ENCODE measurements at regions not wholly inside any gene's neighbourhood (a gene's known extent, or its start where the extent isn't known, plus 50 kb on each side); places are given as distances from the start of the nearest gene placed in this dataset.
"Not testable (repeated sequence)": the region's sequence is repeated elsewhere in the genome, so short reads cannot be mapped to it uniquely, and the experiment has no call there.

DNA sequence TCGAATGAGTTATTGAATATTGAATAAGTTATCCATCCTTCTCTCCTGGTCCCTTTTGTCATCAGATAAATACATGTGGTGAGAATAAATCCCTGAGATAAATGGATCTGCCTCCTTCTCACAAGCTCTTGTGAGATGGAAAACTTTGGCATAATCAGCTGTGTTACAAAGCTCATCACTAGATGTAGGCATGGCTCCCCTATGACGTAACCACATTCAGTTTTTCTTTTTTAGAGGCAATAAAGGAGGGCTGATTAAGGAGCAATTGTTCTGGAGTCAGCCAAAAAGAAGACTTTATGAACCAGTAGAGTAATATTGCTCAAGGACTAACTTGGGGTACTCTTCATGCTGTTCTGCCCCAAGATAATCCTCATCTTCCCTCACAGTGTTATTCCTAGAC is 90.5 kb upstream of the GATB start:
- no peaks in the 10 kb centered on the region for H3K36me3 Mint-ChIP-seq (ENCODE audit: insufficient read depth)
- no peaks in the 10 kb centered on the region for H3K4me1 Mint-ChIP-seq
- ATAC-seq (replicated peaks; ENCODE audit: extremely low read depth, poor library complexity, severe bottlenecking) = no peak
- no peaks in the 10 kb centered on the region for H3K9me3 Mint-ChIP-seq
- H3K27ac Mint-ChIP-seq (ENCODE audit: low read depth) = no peak overlapping the region
- DNase-seq (ENCODE audit: low spot score in 2 of 2) = no peak
- H3K4me3 Mint-ChIP-seq = no peak overlapping the region
- peaks cover 42% of the 10 kb centered on the region for H3K27me3 Mint-ChIP-seq

DNA sequence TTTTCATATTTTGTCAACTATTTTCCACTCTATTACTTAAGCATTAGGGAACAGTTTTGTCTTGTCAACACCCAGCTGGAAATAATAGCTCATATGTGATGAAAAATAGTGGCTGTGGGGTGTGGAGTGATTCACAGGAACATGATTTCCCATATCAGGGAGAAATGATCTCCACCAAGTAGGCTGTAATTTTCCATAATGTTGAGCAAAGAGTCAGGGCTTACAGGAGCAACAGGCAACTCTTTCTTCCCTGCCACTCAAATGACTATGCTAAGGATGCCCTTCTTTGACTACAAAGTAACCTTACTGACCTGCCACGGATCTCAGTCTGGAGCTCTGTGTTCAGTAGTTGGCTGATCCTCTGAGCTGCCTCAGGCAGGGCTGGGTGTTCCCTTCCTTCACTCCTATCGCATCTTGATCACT is 90.0 kb upstream of the GATB start:
- H3K27me3 Mint-ChIP-seq = peaks cover 42% of the 10 kb centered on the region
- no peak for ATAC-seq (replicated peaks; ENCODE audit: extremely low read depth, poor library complexity, severe bottlenecking)
- no peaks in the 10 kb centered on the region for H3K4me1 Mint-ChIP-seq
- no peak overlapping the region for H3K4me3 Mint-ChIP-seq
- no peak overlapping the region for H3K27ac Mint-ChIP-seq (ENCODE audit: low read depth)
- no peaks in the 10 kb centered on the region for H3K9me3 Mint-ChIP-seq
- H3K36me3 Mint-ChIP-seq (ENCODE audit: insufficient read depth) = no peaks in the 10 kb centered on the region
- no peak for DNase-seq (ENCODE audit: low spot score in 2 of 2)

DNA sequence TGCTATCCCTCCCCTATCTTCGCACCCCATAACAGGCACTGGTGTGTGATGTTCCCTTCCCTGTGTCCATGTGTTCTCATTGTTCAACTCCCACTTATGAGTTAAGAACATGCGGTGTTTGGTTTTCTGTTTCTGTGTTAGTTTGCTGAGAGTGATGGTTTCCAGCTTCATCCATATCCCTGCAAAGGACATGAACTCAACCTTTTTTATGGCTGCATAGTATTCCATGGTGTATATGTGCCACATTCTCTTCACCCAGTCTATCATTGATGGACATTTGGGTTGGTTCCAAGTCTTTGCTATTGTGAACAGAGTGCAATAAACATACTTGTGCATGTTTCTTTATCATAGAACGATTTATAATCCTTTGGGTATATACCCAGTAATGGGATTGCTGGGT is 84.7 kb upstream of the GATB start:
- not testable (repeated sequence) for H3K27ac Mint-ChIP-seq (ENCODE audit: low read depth); DNase-seq (ENCODE audit: low spot score in 2 of 2); H3K36me3 Mint-ChIP-seq (ENCODE audit: insufficient read depth); ATAC-seq (replicated peaks; ENCODE audit: extremely low read depth, poor library complexity, severe bottlenecking); H3K9me3 Mint-ChIP-seq; H3K4me1 Mint-ChIP-seq; H3K4me3 Mint-ChIP-seq
- peaks cover 37% of the 10 kb centered on the region for H3K27me3 Mint-ChIP-seq

GRCh38 chr4:151842430-151843079 is 81.7 kb upstream of the GATB start:
- DNase-seq (ENCODE audit: low spot score in 2 of 2) = no peak
- no peaks in the 10 kb centered on the region for H3K9me3 Mint-ChIP-seq
- H3K4me1 Mint-ChIP-seq = no peaks in the 10 kb centered on the region
- no peaks in the 10 kb centered on the region for H3K36me3 Mint-ChIP-seq (ENCODE audit: insufficient read depth)
- H3K27ac Mint-ChIP-seq (ENCODE audit: low read depth) = no peak overlapping the region
- no peak overlapping the region for H3K4me3 Mint-ChIP-seq
- no peak for ATAC-seq (replicated peaks; ENCODE audit: extremely low read depth, poor library complexity, severe bottlenecking)
- peaks cover 32% of the 10 kb centered on the region for H3K27me3 Mint-ChIP-seq

DNA sequence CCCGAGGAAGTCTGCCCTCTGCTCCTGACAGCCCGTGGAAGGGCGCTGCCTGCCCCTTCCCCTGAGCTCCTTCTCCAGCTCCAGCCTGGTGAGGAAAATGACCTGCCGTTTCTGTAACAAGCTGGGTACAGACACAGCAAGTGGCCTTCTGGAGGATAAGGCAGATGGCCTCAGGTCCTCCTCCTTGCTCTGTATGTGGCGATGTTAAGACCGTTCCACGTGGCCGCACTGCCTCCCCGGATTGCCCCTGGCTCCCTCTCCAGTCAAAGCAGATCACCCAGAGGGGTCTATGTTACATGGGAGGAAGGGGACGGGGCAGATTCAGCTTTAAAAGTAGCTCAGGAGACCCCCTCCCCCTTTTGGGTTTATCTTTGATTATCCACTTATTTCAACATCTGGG is 80.3 kb upstream of the GATB start:
- no peak for DNase-seq (ENCODE audit: low spot score in 2 of 2)
- H3K36me3 Mint-ChIP-seq (ENCODE audit: insufficient read depth) = no peaks in the 10 kb centered on the region
- no peaks in the 10 kb centered on the region for H3K9me3 Mint-ChIP-seq
- H3K27ac Mint-ChIP-seq (ENCODE audit: low read depth) = no peak overlapping the region
- peaks cover 25% of the 10 kb centered on the region for H3K27me3 Mint-ChIP-seq
- ATAC-seq (replicated peaks; ENCODE audit: extremely low read depth, poor library complexity, severe bottlenecking) = no peak
- H3K4me3 Mint-ChIP-seq = no peak overlapping the region
- no peaks in the 10 kb centered on the region for H3K4me1 Mint-ChIP-seq

GRCh38 chr4:151835467-151835866 is 74.7 kb upstream of the GATB start:
- H3K27ac Mint-ChIP-seq (ENCODE audit: low read depth) = no peak overlapping the region
- no peak overlapping the region for H3K4me3 Mint-ChIP-seq
- H3K36me3 Mint-ChIP-seq (ENCODE audit: insufficient read depth) = no peaks in the 10 kb centered on the region
- ATAC-seq (replicated peaks; ENCODE audit: extremely low read depth, poor library complexity, severe bottlenecking) (no peak), DNase-seq (ENCODE audit: low spot score in 2 of 2) (no peak)
- H3K9me3 Mint-ChIP-seq = no peaks in the 10 kb centered on the region
- H3K4me1 Mint-ChIP-seq = no peaks in the 10 kb centered on the region
- peaks cover 7% of the 10 kb centered on the region for H3K27me3 Mint-ChIP-seq

GRCh38 chr4:151833174-151833573 is 72.4 kb upstream of the GATB start:
- Mint-ChIP-seq H3K27me3 (no peaks in the 10 kb centered on the region), H3K4me3 (no peak overlapping the region), H3K36me3 (ENCODE audit: insufficient read depth) (no peaks in the 10 kb centered on the region), H3K9me3 (no peaks in the 10 kb centered on the region), H3K27ac (ENCODE audit: low read depth) (no peak overlapping the region), H3K4me1 (no peaks in the 10 kb centered on the region)
- no peak for DNase-seq (ENCODE audit: low spot score in 2 of 2)
- ATAC-seq (replicated peaks; ENCODE audit: extremely low read depth, poor library complexity, severe bottlenecking) = no peak

GRCh38 chr4:151831526-151831925 is 70.7 kb upstream of the GATB start:
- Mint-ChIP-seq H3K4me3 (no peak overlapping the region), H3K36me3 (ENCODE audit: insufficient read depth) (no peaks in the 10 kb centered on the region), H3K4me1 (no peaks in the 10 kb centered on the region), H3K27me3 (no peaks in the 10 kb centered on the region), H3K9me3 (no peaks in the 10 kb centered on the region), H3K27ac (ENCODE audit: low read depth) (no peak overlapping the region)
- DNase-seq (ENCODE audit: low spot score in 2 of 2) (no peak), ATAC-seq (replicated peaks; ENCODE audit: extremely low read depth, poor library complexity, severe bottlenecking) (no peak)

DNA sequence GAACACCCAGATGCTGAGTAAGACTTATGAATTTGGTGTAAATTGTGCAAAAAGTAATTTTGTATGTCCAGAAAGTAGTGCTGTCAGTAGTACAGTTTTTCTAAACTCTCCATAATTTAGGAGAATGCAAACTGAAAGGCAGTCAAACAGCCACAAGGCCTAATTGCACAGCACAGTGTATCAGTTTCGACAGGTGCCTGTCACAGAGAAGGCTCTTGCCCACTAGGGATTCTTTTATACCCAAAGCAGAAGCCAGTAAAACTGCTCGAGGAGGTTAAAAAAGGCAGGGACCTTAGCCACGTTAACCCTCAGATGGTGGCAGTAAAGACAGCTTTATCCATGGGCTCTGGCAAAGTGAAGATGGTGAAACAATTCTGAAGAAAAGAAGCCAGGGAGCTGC is 69.4 kb upstream of the GATB start:
- DNase-seq (ENCODE audit: low spot score in 2 of 2) = no peak
- H3K4me3 Mint-ChIP-seq = no peak overlapping the region
- H3K27ac Mint-ChIP-seq (ENCODE audit: low read depth) = no peak overlapping the region
- no peaks in the 10 kb centered on the region for H3K27me3 Mint-ChIP-seq
- no peaks in the 10 kb centered on the region for H3K36me3 Mint-ChIP-seq (ENCODE audit: insufficient read depth)
- no peaks in the 10 kb centered on the region for H3K9me3 Mint-ChIP-seq
- H3K4me1 Mint-ChIP-seq = no peaks in the 10 kb centered on the region
- no peak for ATAC-seq (replicated peaks; ENCODE audit: extremely low read depth, poor library complexity, severe bottlenecking)

DNA sequence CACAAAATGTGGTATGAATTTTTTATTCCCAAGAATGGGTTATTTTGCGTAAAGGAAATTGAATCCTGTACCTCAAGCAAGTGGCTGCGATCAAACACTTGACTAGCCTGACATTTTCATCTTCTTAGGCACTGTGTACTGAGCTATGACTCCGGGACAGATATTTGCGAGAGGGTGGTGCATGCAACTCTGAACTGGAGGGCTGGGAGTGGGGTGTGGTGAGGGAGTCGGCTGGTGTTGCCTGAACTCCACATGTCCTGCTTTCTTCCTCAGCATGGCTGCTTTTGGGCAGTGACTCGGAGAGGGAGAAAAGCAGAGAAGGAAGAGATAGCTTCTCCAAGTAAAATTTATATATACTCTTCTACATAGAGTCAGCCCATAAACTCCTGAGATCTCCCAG is 68.5 kb upstream of the GATB start:
- Mint-ChIP-seq H3K27me3 (no peaks in the 10 kb centered on the region), H3K4me3 (no peak overlapping the region), H3K9me3 (no peaks in the 10 kb centered on the region), H3K36me3 (ENCODE audit: insufficient read depth) (no peaks in the 10 kb centered on the region), H3K4me1 (no peaks in the 10 kb centered on the region), H3K27ac (ENCODE audit: low read depth) (no peak overlapping the region)
- DNase-seq (ENCODE audit: low spot score in 2 of 2) (no peak), ATAC-seq (replicated peaks; ENCODE audit: extremely low read depth, poor library complexity, severe bottlenecking) (no peak)

DNA sequence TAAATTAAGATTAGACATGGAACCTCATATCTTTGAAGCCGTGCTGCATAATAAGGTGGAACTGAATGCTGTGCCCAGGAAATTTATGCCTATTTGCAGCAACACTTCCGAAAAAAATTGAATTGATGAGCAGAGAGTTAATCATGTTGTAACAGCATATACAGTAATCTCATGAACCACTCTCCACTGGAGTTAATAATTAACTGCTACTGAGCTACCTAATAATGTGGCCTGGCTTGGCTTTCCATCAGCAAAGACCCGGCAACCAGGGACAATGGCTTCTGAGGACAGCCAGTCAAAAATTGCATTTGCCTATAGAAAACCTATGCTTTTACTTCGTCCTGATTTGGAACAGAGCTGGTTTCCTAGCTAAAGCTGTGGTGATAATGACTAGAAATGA is 63.8 kb upstream of the GATB start:
- no peak overlapping the region for H3K4me3 Mint-ChIP-seq
- no peaks in the 10 kb centered on the region for H3K4me1 Mint-ChIP-seq
- H3K9me3 Mint-ChIP-seq = no peaks in the 10 kb centered on the region
- DNase-seq (ENCODE audit: low spot score in 2 of 2) (no peak), ATAC-seq (replicated peaks; ENCODE audit: extremely low read depth, poor library complexity, severe bottlenecking) (no peak)
- H3K27ac Mint-ChIP-seq (ENCODE audit: low read depth) = no peak overlapping the region
- no peaks in the 10 kb centered on the region for H3K36me3 Mint-ChIP-seq (ENCODE audit: insufficient read depth)
- H3K27me3 Mint-ChIP-seq = peaks cover 27% of the 10 kb centered on the region

DNA sequence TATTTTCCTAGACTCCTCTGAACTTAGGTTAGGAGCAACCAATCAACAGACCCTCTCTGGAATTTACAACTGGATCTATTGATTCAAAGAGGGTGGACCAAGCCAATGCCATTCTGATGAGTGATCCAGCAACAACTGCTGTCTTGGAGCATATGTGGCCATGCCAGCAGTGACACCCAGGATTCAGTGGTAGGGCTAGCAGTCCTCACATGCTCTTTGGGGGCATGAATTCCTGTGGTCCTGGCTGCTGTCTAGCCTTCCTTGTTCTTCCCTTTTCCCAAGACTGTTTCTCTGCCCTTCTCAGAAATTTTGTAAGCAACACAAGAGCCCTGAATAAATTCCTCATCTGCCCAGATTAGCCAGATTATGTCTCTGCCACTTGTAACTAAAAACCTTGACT is 61.5 kb upstream of the GATB start:
- Mint-ChIP-seq H3K36me3 (ENCODE audit: insufficient read depth) (no peaks in the 10 kb centered on the region), H3K27me3 (peaks cover 32% of the 10 kb centered on the region), H3K27ac (ENCODE audit: low read depth) (no peak overlapping the region), H3K9me3 (no peaks in the 10 kb centered on the region), H3K4me1 (no peaks in the 10 kb centered on the region), H3K4me3 (no peak overlapping the region)
- DNase-seq (ENCODE audit: low spot score in 2 of 2) = no peak
- ATAC-seq (replicated peaks; ENCODE audit: extremely low read depth, poor library complexity, severe bottlenecking) = no peak

DNA sequence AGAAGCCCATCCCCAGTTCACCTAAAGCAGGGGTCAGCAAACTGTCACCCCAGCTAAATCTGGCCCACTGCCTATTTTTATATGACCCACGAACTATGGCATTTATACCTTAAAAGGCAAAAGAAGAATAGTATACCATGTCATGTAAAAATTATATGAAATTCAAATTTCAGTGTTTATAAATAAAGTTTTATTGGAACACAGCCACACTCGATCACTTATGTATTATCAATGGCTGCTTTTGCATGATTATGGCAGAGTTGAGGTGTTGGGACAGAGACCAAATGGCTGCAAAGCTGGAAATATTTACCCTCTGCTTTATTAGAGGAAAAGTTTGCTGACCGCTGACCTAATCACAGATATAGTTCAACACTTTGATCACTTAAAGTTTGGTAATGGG is 59.2 kb upstream of the GATB start:
- Mint-ChIP-seq H3K4me3 (no peak overlapping the region), H3K36me3 (ENCODE audit: insufficient read depth) (no peaks in the 10 kb centered on the region), H3K4me1 (no peaks in the 10 kb centered on the region), H3K9me3 (no peaks in the 10 kb centered on the region), H3K27ac (ENCODE audit: low read depth) (no peak overlapping the region), H3K27me3 (peaks cover 42% of the 10 kb centered on the region)
- DNase-seq (ENCODE audit: low spot score in 2 of 2) (no peak), ATAC-seq (replicated peaks; ENCODE audit: extremely low read depth, poor library complexity, severe bottlenecking) (no peak)

GRCh38 chr4:151811403-151811802 is 50.6 kb upstream of the GATB start:
- DNase-seq (ENCODE audit: low spot score in 2 of 2) (no peak), ATAC-seq (replicated peaks; ENCODE audit: extremely low read depth, poor library complexity, severe bottlenecking) (no peak)
- peaks cover 2% of the 10 kb centered on the region for H3K27me3 Mint-ChIP-seq
- no peaks in the 10 kb centered on the region for H3K4me1 Mint-ChIP-seq
- H3K9me3 Mint-ChIP-seq = no peaks in the 10 kb centered on the region
- peaks cover 2% of the 10 kb centered on the region for H3K36me3 Mint-ChIP-seq (ENCODE audit: insufficient read depth)
- no peak overlapping the region for H3K27ac Mint-ChIP-seq (ENCODE audit: low read depth)
- no peak overlapping the region for H3K4me3 Mint-ChIP-seq
